Memory B cell (primary cell): ENCODE measurements at regions not wholly inside any gene's neighbourhood (a gene's known extent, or its start where the extent isn't known, plus 50 kb on each side); places are given as distances from the start of the nearest gene placed in this dataset.

Experiments
- ATAC-seq: fragments of 150-1000 bp; cut with Tn5 transposase; 2 replicates; pipeline ENCODE4 v1.10.0; 2021; ENCODE audit warnings: low read depth, mild to moderate bottlenecking, moderate library complexity
- DNase-seq, 2 donors: peaks; one replicate each; pipeline ENCODE4 v3.0.0; 2022; ENCODE audit warnings: low spot score in 2 of 2
- H3K27ac Mint-ChIP-seq: one replicate; pipeline ENCODE4 v1.8.0; 2022; ENCODE audit warnings: mild to moderate bottlenecking, moderate library complexity, mixed read lengths
- H3K27me3 Mint-ChIP-seq: one replicate; pipeline ENCODE4 v1.8.0; 2022; ENCODE audit warnings: mixed read lengths
- H3K36me3 Mint-ChIP-seq: one replicate; pipeline ENCODE4 v1.8.0; 2022; ENCODE audit warnings: mild to moderate bottlenecking, mixed read lengths
- H3K4me1 Mint-ChIP-seq: one replicate; pipeline ENCODE4 v1.8.0; 2022; ENCODE audit warnings: mixed read lengths
- H3K4me3 Mint-ChIP-seq: one replicate; pipeline ENCODE4 v1.8.0; 2022; ENCODE audit warnings: mild to moderate bottlenecking, moderate library complexity, mixed read lengths
- H3K9me3 Mint-ChIP-seq: one replicate; pipeline ENCODE4 v1.8.0; 2022; ENCODE audit warnings: mixed read lengths

DNA sequence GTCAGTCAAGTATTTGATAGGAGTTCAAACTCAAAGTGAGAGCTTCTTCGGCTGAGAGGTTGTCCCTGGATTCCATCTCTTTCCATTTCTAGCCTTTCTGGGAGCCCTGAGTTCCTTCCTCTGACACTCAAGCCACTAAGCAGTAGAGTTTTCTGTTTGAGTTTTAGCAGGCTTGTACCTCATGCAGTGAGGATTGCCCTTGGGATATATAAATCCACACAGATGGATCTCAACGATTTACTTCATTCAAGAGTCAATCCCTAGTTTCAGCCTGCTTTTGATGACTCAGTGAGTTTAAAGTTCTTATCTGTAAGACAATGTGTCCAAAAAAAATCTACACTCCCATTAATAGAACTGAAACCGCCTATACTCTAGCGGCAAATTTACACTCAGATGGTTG lies 2240.9 kb upstream of the WWC1 start:
- H3K9me3 Mint-ChIP-seq = peaks cover 7% of the 10 kb centered on the region

DNA sequence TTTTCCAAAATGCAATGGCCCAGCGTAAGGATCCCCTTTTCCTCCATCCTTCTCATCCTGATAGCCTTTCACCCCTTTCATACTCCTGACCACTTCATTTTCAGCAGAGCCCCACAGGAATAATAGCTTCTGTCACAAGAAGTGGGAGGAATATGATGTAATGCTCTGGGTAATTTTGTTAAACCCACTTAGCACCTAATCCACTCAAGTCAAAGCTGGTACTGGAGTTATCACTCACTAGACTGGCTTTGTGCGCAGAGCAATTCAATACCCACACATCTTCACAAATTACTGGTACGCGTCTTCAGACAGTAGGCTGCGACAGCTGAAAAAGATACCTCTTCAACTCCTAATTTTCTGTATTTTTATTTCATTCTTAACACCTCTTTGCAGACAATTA lies 2232.8 kb upstream of the WWC1 start:
- no peaks in the 10 kb centered on the region for H3K36me3 Mint-ChIP-seq
- H3K27me3 Mint-ChIP-seq = no peaks in the 10 kb centered on the region
- no peaks in the 10 kb centered on the region for H3K4me1 Mint-ChIP-seq
- H3K27ac Mint-ChIP-seq = no peak overlapping the region
- DNase-seq (no peak), ATAC-seq (no peak)
- H3K4me3 Mint-ChIP-seq = no peak overlapping the region
- peaks cover 5% of the 10 kb centered on the region for H3K9me3 Mint-ChIP-seq

More for the DNA sequence above, 2240.9 kb upstream of the WWC1 start:
- Mint-ChIP-seq H3K27ac (no peak overlapping the region), H3K4me3 (no peak overlapping the region), H3K27me3 (no peaks in the 10 kb centered on the region), H3K36me3 (no peaks in the 10 kb centered on the region), H3K4me1 (no peaks in the 10 kb centered on the region)
- no peak for ATAC-seq
- no peak for DNase-seq

DNA sequence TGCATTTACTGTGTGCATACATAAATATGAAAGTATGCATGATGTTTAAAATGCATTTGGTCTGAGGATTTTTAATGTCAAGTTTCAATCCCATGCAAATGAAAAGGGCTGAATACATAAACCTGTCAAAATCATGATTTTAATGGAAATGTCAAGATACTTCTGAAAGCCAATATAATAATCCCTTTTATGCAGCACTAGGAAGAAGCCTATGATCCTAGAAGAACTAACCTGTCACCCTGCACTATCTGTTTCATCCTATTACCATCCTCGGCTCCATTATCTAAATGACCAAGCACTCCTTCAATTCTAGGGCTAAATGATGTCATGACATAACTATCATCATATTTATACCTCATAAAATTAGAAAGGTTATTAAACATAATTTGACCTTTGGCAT lies 2229.4 kb upstream of the WWC1 start:
- no peak for DNase-seq
- ATAC-seq = no peak
- Mint-ChIP-seq H3K36me3 (no peaks in the 10 kb centered on the region), H3K4me1 (no peaks in the 10 kb centered on the region), H3K27ac (no peak overlapping the region), H3K27me3 (no peaks in the 10 kb centered on the region), H3K4me3 (no peak overlapping the region), H3K9me3 (peaks cover 2% of the 10 kb centered on the region)

DNA sequence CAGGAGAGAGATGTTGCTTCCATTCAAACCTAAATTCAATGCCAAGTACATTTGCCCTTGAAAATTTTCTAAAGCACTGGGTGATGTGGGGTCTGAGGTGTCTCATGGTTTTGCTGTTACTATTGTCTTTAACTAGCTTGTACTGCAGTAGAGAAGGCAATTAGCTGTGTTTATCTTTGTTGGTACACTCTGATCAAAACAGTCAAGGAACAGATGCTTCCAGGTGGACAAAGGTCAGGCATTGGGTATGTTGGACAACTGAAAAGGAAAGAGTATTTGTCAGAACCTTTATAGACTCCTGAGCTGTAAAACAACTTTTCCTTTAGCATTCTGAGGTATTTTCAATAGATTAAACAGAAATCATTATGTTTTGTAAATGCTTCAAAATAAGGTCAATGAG lies 2228.7 kb upstream of the WWC1 start:
- Mint-ChIP-seq H3K4me1 (no peaks in the 10 kb centered on the region), H3K36me3 (no peaks in the 10 kb centered on the region), H3K9me3 (peaks cover 2% of the 10 kb centered on the region), H3K27ac (no peak overlapping the region), H3K27me3 (no peaks in the 10 kb centered on the region), H3K4me3 (no peak overlapping the region)
- ATAC-seq (no peak), DNase-seq (no peak)

DNA sequence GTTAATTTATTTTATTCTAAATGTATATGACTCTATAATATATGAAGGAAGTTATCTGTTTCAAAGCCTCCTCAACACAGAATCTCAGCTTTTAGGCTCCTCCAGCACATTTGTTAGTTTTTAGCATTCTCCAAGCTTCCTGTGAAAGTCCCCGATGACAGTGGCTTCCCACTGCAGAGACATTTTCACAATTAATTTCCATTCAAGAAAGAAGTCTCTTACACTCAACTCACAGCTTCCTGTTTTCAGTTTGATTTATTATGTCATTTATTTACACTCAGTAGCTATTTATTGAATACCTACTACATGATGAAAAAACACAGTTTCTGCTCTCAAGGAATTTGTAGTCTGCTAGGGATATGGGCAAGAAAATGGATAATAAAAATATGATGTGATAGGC lies 2228.2 kb upstream of the WWC1 start:
- Mint-ChIP-seq H3K36me3 (no peaks in the 10 kb centered on the region), H3K27ac (no peak overlapping the region), H3K4me3 (no peak overlapping the region), H3K4me1 (no peaks in the 10 kb centered on the region), H3K27me3 (no peaks in the 10 kb centered on the region), H3K9me3 (peaks cover 4% of the 10 kb centered on the region)
- ATAC-seq = no peak
- DNase-seq = no peak

DNA sequence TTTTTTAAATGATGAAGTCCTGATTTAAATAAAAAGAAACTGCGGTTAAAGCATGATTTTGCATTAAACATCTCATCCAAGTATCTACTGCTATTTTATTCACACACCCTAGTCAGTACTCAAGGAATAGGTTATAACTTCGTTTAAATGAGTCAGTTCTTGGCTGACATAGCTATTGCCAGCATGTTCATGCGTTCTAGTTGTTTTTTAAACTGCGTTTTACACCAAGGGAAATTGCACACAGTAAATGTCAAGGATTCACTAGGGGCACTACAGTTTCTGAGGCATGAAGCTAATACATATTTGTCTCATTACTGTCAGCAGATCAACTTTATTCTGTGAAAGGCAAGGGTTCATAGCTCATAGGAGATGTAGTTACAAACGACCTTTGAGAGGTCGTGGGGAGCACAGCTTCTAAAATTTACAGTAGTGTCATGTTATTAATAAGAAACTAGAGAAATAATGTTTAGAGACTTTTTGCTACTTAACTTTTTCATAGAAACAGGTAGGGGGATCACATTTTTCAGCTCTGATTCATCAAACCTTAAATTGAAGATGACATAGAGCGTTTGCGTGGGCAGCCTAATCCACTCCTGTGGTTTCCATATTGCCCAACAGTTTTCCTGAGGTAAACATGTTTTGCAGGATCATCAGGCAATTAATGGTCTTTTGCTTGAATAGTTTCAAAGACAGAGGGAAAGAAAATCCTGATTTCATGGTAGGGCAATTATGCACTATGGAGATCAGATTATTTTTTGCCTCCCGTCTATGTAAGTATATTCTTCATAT lies 2222.7 kb upstream of the WWC1 start:
- H3K27ac Mint-ChIP-seq = no peak overlapping the region
- H3K4me1 Mint-ChIP-seq = no peaks in the 10 kb centered on the region

DNA sequence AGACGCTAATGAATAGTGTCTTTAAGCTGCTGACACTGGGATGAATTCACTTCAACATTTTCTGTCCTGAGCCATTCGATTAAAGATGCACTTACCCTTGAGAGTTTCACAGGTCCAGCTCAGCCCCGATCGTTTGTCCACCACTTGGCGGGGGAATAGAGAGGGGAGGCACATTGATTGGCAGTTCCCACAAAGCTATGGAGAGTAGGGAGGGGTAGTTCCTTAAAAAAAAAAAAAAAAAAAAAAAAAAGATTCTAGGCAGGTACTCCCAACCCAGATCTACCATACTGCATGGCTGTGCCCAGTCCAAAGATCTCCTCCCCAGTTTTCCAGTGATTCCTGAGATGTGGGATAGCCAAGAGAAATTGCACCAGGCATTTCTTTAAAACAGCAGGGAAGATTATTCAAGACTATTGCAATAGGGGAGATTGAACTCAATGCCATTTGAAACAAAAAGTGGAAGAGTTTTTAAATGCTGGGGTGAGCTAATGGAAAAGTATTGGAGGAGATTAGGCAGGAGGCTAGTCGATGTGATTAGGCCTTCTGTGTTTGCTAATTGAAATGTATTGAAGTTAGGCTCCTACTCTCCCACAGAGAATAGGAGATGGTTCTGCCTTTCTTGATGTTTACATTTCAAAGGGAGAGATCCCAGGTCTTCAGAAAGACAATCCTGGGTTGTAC lies 2217.4 kb upstream of the WWC1 start:
- Mint-ChIP-seq H3K9me3 (peaks cover 5% of the 10 kb centered on the region), H3K27me3 (no peaks in the 10 kb centered on the region), H3K27ac (no peak overlapping the region), H3K4me1 (no peaks in the 10 kb centered on the region), H3K4me3 (no peak overlapping the region), H3K36me3 (no peaks in the 10 kb centered on the region)
- ATAC-seq (no peak), DNase-seq (no peak)

More for the DNA sequence above, 2222.7 kb upstream of the WWC1 start:
- DNase-seq (no peak), ATAC-seq (no peak)
- Mint-ChIP-seq H3K4me3 (no peak overlapping the region), H3K27me3 (no peaks in the 10 kb centered on the region), H3K9me3 (peaks cover 9% of the 10 kb centered on the region), H3K36me3 (no peaks in the 10 kb centered on the region)

DNA sequence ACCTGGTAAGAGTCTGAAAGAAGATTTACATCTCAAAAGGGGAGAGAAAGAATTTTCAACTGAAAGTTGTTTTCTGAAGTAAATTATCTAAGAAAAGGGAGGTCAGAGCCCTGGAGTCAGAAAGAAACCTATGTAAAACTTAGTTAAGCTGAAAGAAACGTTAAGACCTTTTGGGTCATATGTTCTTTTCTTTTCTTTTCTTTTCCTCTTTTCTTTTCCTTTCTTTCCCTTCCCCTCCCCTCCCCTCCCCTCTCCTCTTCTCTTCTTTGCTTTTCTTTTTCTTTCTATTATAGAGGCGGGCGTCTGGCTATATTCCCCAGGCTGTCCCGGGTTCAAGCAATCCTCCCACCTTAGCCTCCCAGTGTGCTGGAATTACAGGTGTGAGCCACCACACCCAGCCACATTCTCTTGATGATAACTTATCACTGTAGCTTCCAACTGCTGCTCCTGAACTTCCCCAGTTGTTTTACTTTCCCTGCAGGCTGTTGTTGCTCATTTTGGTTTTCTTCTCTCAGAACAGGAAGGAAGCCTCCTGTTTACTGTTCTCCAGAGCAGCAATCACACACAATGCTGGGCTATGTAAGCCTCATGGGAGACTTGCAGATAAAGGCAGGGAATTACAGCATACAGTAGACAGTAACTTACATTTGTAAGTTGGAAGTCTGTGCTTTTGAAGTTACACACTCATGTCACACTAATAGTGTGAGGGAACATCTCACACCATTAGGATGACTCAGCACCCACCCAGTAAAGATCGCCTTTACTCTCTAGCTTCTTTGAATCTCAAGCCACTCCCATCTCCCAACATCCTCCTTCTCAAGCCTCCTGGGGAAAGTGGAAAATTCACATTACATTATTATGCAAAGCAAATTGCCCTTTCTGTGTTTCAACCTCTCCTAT lies 2216.6 kb upstream of the WWC1 start:
- no peak for ATAC-seq

DNA sequence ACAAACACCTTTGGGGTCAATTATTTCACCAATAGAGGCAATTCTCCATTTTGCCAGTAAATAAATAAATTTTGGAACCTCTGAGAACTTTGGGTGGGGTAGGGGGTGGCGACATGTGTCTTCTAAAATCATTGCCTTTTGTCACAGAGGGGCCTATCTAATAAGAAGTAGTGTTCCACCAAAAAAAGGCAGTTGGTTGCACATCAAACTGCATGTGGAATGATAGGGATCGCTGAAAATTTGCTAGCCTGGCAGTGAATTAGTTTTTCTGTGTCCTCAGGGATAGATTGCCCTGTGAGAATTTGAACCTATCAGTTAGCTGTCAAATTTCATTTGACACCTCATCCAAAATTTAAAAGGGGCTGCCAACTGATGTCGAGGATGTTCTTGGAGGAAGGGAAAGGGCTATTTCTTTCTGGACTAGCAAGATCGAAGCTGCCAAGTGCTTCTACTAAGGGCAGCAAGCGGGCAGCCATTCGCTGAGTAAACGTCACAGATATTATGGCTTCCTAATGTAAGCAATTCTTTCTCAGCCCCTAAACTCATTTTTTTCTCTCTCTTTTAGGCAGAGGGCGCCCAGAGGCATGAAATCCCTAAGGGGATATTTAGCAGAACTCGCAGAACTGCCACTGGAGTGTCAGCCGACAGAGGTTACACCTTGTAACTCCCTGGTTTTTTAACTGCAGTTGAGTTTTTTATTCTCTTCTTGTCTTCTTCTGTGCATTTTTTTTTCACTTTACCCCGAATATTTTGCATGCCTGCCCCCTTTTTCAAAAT lies 2208.1 kb upstream of the WWC1 start:
- ATAC-seq (no peak), DNase-seq (no peak)
- H3K36me3 Mint-ChIP-seq = no peaks in the 10 kb centered on the region
- no peak overlapping the region for H3K4me3 Mint-ChIP-seq
- peaks cover 2% of the 10 kb centered on the region for H3K9me3 Mint-ChIP-seq
- H3K4me1 Mint-ChIP-seq = no peaks in the 10 kb centered on the region
- H3K27ac Mint-ChIP-seq = no peak overlapping the region
- H3K27me3 Mint-ChIP-seq = no peaks in the 10 kb centered on the region

More for the DNA sequence above, 2216.6 kb upstream of the WWC1 start:
- Mint-ChIP-seq H3K36me3 (no peaks in the 10 kb centered on the region), H3K4me1 (no peaks in the 10 kb centered on the region), H3K27me3 (no peaks in the 10 kb centered on the region), H3K4me3 (no peak overlapping the region), H3K27ac (no peak overlapping the region), H3K9me3 (peaks cover 5% of the 10 kb centered on the region)
- no peak for DNase-seq

DNA sequence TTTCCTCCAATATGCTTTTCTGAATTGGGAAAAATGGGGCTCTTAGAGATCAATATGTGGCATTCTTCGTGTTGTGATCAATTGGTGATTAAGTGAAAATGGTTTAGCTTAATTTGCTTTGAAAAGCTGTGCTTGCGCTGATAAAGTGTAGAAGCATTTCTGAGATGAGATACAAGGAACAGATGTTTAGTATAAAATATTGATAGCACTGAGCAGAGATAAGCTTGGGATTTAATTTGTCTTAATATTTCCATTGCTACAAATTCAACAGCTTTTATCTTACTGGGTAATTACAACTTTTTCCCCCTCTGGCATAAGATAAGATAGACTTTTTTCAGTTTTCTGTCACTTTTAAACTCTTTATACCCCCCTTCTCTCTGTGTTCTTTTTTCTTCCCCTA lies 2204.9 kb upstream of the WWC1 start:
- Mint-ChIP-seq H3K36me3 (no peaks in the 10 kb centered on the region), H3K4me1 (no peaks in the 10 kb centered on the region), H3K27me3 (no peaks in the 10 kb centered on the region), H3K4me3 (no peak overlapping the region), H3K9me3 (no peaks in the 10 kb centered on the region), H3K27ac (no peak overlapping the region)
- DNase-seq = no peak
- ATAC-seq = no peak

DNA sequence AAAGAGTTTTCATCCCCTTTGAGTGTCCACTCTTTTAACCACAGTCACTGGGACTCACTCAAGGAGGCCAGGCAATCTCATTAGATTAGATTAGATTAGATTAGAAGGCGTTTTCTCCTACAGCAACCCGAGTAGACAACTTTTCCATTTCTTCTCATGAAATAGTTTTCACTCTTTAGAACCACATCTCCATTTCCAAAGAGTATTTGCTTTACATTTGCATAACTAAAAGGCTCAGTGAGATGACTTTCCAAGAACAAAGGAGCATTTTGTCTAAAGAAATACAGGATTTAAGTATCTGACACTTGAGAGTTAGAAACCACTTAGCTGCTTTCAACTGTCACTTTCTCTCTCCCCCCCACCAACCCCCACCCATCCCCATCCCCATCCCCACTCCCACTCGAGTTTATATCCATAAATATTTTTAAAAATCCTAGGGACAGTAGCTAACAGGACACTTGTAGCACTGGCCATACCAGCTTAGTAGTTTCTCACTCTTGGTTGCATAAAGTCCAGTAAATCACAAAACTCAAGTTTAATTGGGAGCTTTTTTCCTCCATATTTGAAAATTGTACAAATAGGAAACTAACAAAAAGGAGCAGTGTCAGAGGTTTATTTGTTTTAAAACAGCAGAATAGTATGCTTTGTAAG lies 2202.9 kb upstream of the WWC1 start:
- no peak overlapping the region for H3K27ac Mint-ChIP-seq
- H3K27me3 Mint-ChIP-seq = no peaks in the 10 kb centered on the region
- H3K36me3 Mint-ChIP-seq = no peaks in the 10 kb centered on the region
- H3K9me3 Mint-ChIP-seq = peaks cover 2% of the 10 kb centered on the region
- no peak for DNase-seq
- ATAC-seq = no peak
- H3K4me3 Mint-ChIP-seq = no peak overlapping the region
- no peaks in the 10 kb centered on the region for H3K4me1 Mint-ChIP-seq

DNA sequence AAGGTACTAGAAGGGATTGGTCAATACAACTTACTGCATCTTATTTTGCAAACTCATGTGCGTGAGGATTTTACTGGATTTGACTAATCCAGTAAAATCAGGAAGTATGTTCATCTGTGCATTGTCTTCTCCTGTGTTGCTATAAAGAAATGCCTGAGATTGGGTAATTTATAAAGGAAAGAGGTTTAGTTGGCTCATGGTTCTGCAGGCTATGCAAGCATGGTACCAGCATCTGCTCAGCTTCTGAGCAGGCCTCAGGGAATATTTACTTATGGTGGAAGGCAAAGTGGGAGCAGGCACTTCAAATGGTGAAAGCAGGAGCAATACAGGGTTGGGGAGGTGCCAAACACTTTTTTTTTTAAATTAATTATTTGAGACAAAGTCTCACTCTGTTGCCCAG lies 2199.5 kb upstream of the WWC1 start:
- ATAC-seq = no peak
- Mint-ChIP-seq H3K27ac (no peak overlapping the region), H3K4me1 (no peaks in the 10 kb centered on the region), H3K27me3 (no peaks in the 10 kb centered on the region), H3K4me3 (no peak overlapping the region), H3K36me3 (no peaks in the 10 kb centered on the region), H3K9me3 (peaks cover 2% of the 10 kb centered on the region)
- no peak for DNase-seq

DNA sequence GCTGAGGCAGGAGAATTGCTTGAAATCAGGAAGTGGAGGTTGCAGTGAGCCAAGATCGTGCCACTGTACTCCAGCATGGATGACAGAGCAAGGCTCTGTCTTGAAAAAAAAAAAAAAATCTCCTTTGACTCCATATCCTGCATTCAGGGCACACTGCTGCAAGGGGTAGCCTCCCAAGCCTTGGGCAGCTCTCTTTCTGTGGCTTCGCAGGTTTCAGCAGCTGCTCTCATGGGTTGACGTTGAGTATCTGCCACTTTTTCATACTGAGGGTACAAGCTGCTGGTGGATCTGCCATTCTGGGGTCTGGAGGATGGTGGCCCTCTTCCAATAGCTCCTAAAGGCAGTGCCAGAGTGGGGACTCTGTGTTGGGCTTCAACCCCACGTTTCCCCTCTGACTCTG lies 2198.1 kb upstream of the WWC1 start:
- Mint-ChIP-seq H3K9me3 (peaks cover 2% of the 10 kb centered on the region), H3K36me3 (no peaks in the 10 kb centered on the region), H3K27me3 (no peaks in the 10 kb centered on the region), H3K4me3 (no peak overlapping the region), H3K4me1 (no peaks in the 10 kb centered on the region), H3K27ac (no peak overlapping the region)
- no peak for ATAC-seq
- DNase-seq = no peak
